GF-D8 (cell line): ENCODE measurements at regions not wholly inside any gene's neighbourhood (a gene's known extent, or its start where the extent isn't known, plus 50 kb on each side); places are given as distances from the start of the nearest gene placed in this dataset.
"Not testable (repeated sequence)": the region's sequence is repeated elsewhere in the genome, so short reads cannot be mapped to it uniquely, and the experiment has no call there.

Experiments used
- DNase-seq: peaks from one replicate; lab custom pipeline; 2025; lab: John Stamatoyannopoulos, UW

GRCh38 chr3:194189243-194189791 lies 53.4 kb downstream of the HES1 start:
- DNase-seq = no peak

DNA sequence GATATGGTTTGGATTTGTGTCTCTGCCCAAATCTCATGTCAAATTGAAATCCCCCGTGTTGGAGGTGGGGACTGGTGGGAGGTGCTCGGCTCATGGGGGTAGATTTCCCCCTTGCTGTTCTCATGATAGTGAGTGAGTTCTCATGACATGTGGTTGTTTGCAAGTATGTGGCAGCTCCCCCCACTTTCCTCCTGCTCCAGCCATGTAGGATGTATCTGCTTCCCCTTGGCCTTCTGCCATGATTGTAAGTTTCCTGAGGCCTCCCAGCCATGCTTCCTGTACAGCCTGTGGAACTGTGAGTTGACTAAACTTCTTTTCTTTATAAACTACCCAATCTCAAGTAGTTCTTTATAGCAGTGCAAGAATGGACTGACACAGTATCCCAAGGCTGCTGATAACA lies 55.9 kb downstream of the HES1 start:
- not testable (repeated sequence) for DNase-seq

DNA sequence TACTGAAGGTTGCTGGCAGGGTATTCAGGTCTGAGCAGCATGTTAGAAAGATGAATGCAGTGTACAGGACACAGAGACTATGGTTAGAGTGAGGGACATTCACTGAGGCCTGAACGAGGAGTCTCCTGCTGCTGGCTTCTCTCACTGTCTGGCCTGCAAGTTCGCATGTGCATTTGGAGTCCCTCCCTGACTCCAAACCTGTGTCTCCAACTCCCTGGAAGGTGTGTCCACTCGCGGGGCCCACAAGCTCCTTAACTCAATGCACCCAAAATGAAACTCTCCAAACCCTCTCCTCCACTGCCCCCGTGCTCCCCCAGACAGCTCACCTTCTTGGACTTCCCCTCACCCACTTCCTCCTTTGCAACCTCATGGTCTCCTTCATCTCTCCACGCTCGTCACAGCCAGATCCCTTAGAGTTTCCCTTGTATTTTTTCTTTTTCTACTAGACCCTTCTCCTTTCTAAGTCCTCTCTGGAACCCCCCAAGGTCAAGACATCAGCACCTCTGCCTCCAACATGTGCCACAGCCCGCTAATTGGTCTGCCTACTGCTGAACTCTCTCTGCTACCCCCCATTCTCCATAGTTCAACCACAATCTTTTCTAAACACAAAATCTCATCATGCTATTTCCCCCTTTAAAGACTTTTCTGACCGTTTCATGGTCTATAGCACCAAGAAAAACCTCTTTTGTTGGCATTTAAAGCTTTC lies 58.3 kb downstream of the HES1 start:
- no peak for DNase-seq

GRCh38 chr3:194194757-194195085 lies 58.8 kb downstream of the HES1 start:
- DNase-seq = no peak

- DNase-seq = no peak
Measured at GRCh38 chr3:194195611-194196010, 59.7 kb downstream of the HES1 start.

DNA sequence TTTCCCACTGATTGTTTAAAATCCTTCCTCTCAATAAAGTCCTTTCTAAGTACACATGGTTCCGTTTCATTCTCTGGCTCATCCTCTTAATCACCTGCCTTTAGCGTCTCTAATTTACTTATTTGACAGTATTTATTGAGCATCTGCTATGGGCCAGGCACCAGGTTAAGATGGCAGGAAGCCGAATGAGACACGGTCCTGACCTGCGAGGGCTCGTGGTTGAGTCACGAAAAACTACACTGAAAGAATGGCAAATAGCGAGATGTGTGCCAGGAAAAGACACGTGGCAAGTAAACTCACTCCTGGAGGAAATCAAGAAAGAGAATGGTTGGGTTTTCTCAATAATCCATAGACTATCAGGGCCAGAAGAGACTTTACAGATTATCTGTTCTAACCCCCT lies 60.9 kb downstream of the HES1 start:
- DNase-seq = no peak

DNA sequence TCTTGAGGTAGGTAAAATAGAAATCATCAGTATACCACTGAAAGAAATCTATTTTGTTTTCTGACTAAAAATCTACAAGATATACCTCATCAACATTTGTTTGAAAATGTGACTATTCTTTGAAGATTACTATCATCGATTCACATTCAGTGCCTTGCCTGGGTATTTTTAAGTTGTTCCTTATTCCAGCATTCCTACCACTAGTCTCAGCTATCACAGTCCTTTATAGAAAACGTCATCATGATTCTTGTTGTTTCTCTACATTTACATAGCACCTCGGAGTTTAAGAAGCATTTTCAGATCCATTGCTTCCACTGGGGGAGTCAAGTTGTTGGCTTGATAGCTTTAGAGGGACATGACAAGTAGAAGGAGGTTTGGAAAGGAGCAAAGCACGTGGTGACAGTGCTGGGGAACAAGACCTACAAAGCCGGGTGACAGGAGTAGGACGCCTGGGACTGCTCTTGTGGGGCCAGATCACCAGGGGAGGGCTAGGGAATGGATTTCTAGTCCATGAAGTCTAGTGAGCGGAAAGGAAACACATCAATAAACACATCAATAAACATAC lies 61.5 kb downstream of the HES1 start:
- no peak for DNase-seq

GRCh38 chr3:194197981-194198695 lies 62.2 kb downstream of the HES1 start:
- no peak for DNase-seq

DNA sequence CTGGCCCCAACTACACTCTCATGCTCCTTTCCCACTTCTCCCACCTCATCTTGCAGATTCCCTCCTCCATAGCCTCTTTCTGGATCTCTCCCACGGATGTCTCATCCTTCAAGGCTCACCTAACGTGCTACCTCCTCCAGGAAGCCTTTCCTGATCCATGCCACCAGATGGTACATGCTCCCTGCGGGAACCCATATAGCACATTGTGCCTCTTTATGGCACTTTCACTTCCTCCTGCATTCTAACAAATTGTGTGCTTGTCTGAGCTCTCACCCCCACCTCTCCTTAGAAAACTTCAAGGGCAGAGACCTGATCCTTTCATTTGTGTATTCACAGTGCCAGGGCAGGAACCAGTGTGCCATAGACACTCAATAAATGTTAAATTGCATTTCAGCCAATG lies 63.0 kb downstream of the HES1 start:
- no peak for DNase-seq

DNA sequence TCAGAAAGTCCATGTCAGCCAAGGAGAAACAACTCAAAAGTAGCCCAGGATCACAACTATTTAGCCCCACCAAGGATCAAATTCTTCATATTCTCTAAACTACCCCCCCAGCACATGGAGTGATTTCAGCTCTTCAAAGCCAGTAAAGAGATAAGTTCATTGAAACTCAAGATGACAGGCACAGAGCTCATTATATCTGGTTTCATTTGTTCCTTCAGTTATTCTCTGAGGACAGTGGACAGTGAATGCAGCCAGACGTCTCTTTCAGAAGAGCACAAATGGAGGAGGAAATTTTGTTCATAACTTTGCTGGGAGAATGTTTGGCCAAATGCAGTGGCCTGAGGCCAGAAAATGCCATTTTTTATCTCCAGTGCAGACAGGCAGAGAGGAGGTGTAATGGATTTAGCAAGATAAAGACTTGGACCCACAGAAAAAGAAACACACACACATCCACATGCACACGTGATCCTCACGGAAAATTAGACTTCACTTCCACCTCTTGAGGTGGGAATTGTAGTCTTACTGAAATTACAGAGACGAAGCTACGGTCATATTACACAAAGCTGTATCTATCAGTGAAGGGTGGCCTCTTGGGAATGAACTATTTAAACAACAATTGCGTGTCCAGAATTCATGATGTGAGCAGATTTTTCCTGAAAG lies 64.6 kb downstream of the HES1 start:
- no peak for DNase-seq

DNA sequence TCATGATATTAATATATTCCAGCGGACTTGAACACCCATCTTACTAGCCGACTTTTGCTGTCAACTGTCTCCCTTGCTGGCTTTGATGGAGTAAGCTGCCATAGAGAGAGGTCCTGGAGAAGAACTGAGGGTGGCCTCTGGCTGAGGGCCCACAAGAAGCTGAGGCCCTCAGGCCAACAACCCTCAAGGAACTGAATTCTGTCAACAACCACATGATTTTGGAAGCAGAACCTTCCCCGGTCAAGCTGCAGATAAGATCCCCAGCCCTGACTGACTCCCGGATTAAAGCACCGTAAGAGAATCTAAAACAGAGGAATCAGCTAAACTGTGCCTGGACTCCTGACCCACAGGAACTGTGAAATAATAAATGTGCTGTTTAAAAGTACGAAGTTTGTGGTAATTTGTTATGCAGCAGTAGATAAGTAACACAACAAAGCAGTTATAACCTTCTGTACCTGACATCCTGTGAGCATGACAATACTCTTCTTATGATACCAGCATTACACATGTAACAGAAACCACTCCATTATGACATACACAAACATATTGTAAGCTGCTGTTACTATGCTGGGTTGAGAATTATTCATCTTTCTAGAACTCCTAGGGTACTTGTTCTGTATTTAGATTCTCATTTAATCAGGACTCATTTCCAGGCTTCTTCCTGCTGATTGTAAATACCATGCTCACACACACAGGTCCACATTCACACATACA lies 66.2 kb downstream of the HES1 start:
- no peak for DNase-seq

DNA sequence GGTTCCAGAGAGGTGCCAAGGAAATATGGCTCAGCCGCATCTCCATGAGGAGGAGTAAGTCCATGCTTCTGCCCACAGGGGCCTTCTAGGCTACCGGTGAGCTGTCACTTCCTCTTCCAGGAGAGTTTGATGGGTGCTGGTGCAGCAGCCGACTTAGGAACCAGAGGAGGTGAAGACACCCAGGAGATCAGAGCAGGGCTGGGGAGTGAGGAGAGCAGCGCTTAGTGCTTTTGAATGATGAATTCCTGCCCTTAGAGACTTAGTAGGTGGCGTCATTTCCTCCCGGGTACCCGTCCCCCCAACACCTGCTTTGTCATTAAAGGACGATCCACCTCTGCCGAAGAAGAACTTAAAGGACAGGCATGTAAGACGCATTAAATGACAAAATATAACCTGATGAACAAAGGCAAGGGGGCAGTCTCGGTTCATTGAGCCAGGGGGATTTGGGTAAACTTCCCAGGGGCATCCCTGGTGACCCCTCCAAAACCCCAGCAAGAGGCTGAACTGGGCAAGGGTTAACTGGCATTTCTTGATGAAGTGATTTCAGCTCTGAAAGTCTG lies 67.6 kb downstream of the HES1 start:
- DNase-seq = no peak

DNA sequence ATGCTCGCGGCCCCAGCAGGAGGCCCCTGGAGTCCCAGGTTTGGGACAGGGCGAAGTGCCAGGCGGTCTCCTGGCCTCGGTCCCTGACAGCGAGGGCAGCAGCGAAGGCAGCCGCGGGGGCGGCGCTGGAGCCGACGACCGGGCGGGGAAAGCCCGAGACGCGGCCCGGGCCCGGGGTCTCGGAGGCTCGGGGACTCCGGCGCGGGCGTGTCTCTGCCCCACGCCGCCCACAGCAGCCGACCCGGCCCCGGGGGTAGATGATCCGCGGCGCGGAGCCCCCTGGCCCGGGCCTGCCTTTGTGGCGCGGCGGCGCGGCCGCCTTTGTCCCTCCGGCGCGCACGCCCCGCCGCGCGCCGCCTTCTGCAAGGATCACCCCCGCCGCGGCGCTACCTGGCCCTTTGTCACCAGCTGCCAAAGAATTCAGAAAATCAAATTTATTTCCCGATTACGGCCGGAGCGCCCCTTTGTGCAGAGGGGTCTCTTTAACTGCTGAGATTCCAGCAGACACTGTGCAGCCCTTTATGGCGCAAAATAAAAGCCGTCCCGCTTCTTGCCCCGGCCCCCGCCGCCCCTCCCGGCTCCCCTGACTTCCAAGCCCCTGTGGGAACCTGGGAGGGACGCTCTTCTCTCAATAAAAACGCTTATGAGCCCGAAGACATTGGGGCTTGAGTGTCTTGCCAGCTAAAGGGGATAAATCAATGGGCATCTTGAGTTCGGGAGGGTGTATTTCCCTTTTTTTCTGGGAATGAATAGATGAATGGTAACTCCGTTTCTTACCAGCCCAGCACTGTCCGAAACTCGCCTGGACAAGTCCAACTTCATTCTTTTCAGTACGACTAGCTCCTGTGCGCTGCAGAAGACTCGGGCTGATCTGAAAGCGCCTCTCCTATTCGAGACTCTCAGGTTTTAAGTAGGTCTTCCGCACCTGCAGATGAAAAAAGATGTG lies 68.4 kb downstream of the HES1 start:
- DNase-seq = no peak

GRCh38 chr3:194205675-194206133 lies 69.8 kb downstream of the HES1 start:
- DNase-seq = peak; percentile 70

DNA sequence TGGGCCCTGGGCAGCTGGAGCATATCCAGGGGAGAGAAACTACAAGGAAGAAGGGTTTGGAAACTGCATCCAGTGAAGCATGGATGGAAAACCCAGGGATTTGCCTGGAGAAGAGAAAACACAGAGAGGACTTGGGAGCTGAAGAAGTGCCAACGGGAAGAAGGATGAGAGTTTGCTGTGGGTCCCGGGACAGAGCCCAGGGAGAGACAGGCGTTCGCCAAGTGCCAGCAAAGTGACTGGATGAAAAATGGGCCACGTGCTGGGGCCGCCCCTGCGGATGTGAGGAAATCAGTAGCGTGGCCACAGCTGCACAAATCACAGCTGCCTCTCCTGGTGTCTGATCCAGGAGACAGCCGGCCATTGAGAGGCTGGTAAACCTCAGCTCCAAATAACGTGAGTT lies 70.4 kb downstream of the HES1 start:
- peak; percentile 39 for DNase-seq

DNA sequence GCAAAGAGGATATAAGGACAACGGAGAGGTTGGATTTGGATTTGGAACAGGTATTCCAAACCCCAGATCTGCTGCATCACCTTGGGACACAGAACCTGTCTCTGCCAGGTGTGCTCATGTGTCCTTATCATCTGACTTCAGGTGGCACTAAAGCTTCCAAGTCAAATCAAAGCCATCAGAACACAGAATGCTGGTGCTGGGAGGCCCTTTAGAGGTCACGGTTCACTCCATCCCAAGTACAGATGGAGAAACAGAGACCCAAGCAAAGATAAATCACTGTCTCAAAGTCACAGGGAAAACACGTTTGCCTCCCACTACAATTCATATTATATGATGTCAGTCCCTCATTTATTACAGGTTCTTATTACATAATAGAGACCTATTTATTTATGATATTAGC lies 72.8 kb downstream of the HES1 start:
- no peak for DNase-seq

DNA sequence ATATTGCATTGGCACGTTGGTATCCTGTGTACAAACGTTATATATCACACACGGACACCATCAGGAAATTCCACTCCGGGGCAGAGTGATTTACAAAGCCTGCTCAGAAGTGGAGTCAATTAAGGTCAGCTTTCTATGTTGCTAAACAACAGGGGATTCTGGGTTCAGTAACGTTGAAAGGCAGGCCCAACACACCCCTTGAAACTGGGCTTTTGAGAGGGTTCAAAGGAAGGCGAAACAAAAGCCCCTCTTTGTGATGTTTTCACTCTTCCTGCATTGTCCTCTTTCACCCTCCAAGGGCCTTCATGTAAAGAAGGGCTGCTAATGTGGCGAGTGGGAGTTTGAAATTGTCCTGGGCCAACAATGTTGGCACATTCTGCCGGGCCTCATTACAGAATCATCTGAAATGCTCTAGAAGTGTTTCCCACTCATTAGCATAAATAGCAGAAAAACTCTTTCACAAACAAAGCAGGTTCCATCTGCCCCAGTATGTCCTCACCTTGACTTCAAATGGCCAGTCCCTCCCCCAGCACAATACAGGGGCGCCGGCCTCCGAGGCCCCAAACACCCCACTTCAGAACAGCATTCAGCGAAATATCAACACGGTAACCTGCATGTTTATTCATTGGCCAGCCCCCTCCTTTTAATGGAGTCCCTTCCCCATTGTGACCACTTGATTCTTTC lies 76.4 kb downstream of the HES1 start:
- no peak for DNase-seq

GRCh38 chr3:194212845-194213331 lies 76.9 kb downstream of the HES1 start:
- no peak for DNase-seq

- DNase-seq = no peak
Measured at GRCh38 chr3:194215392-194215791, 79.4 kb downstream of the HES1 start.
